Fibroblast of lung (primary cell): ENCODE measurements at regions not wholly inside any gene's neighbourhood (a gene's known extent, or its start where the extent isn't known, plus 50 kb on each side); places are given as distances from the start of the nearest gene placed in this dataset.

ENCODE experiments used
- DNase-seq, 2 donors: peaks; one replicate each; pipeline versions ENCODE4 v3.0.0 to v3.0.0-alpha.2; 2010; ENCODE audit warnings: low read depth in 2 of 2
- H2AFZ ChIP-seq: 2 replicates; pipeline ENCODE4 v1.5.1; 2012; ENCODE audit warnings: low read length, control low read depth, inconsistent platforms
- H3K27ac ChIP-seq: 2 replicates; pipeline ENCODE4 v1.5.1; 2011; ENCODE audit warnings: low read length, control low read depth; ENCODE audit not compliant: insufficient read depth
- H3K27me3 ChIP-seq: 2 replicates; pipeline ENCODE4 v1.5.1; 2011; ENCODE audit warnings: mild to moderate bottlenecking, low read length; ENCODE audit not compliant: control insufficient read depth, insufficient read depth
- H3K36me3 ChIP-seq: 2 replicates; pipeline ENCODE4 v1.5.1; 2011; ENCODE audit warnings: low read length; ENCODE audit not compliant: control insufficient read depth, insufficient read depth
- H3K4me1 ChIP-seq: 2 replicates; pipeline ENCODE4 v1.5.1; 2011; ENCODE audit warnings: low read length; ENCODE audit not compliant: control insufficient read depth, insufficient read depth; ENCODE audit errors: extremely low read depth
- H3K4me2 ChIP-seq: 2 replicates; pipeline ENCODE4 v1.5.1; 2011; ENCODE audit warnings: low read length, control low read depth; ENCODE audit not compliant: insufficient read depth; ENCODE audit errors: extremely low read depth
- H3K4me3 ChIP-seq, 4 experiments: fragments of 200-600 bp in 1 of 4; sonication (generic) in 1 of 4; replicated peaks in 1 of 4; 2 replicates each; pipeline ENCODE4 v1.5.1; 2011 to 2016; ENCODE audit warnings: low read length in 4 of 4, low read depth in 3 of 4, mild to moderate bottlenecking in 3 of 4, control low read depth in 2 of 4, inconsistent platforms in 1 of 4, mixed read lengths in 1 of 4; ENCODE audit not compliant: insufficient read depth in 1 of 4; ENCODE audit errors: control extremely low read depth in 1 of 4
- H3K79me2 ChIP-seq: 2 replicates; pipeline ENCODE4 v1.5.1; 2012; ENCODE audit warnings: mild to moderate bottlenecking, low read length, inconsistent platforms; ENCODE audit not compliant: control insufficient read depth, insufficient read depth
- H3K9ac ChIP-seq: 2 replicates; pipeline ENCODE4 v1.5.1; 2011; ENCODE audit warnings: mild to moderate bottlenecking, low read length, control low read depth; ENCODE audit not compliant: insufficient read depth
- H3K9me3 ChIP-seq: 2 replicates; pipeline ENCODE4 v1.5.1; 2012; ENCODE audit warnings: low read depth, low read length; ENCODE audit not compliant: control insufficient read depth, insufficient read depth
- H4K20me1 ChIP-seq: 2 replicates; pipeline ENCODE4 v1.5.1; 2011; ENCODE audit warnings: low read length; ENCODE audit not compliant: control insufficient read depth, insufficient read depth; ENCODE audit errors: extremely low read depth
- EZH2 ChIP-seq: IDR thresholded peaks from 2 replicates; pipeline ENCODE4 v1.5.1; 2012; ENCODE audit warnings: low read length, control low read depth, mild to moderate bottlenecking; ENCODE audit errors: missing control alignments
- TF ChIP-seq, protein P1 (sequence below), 2 donors: IDR thresholded peaks in 1 of 2; conservative IDR thresholded peaks in 1 of 2; 1 replicate in 1 of 2; 2 replicates in 1 of 2; pipeline ENCODE4 v1.5.1; 2011 to 2012; ENCODE audit warnings: low read length in 2 of 2, control low read depth in 1 of 2, inconsistent platforms in 1 of 2, low read depth in 1 of 2, mild to moderate bottlenecking in 1 of 2

DNA sequence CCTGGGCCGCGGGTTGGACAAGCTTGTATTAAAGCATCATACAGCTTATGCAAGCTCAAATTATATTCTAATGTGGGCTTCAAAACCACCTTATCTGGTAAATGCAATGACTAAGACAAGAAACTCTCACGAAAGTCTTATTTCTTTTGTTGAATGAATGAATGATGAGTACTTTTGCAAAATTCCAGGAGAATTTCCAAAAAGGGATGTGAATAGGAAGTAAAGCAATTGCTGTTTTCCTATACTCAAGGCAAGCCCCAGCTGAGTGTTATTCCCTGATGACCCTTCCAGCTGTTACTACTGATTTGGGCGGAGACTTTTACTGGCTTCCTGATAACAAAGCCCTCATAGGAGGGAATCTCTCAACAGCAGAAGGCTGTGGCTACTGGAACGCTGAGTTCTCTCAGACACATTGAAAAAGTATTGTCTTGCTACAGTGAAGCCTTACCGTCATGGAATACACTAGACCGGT lies 162.8 kb downstream of the SREK1 start:
- TF ChIP-seq, protein P1, sequence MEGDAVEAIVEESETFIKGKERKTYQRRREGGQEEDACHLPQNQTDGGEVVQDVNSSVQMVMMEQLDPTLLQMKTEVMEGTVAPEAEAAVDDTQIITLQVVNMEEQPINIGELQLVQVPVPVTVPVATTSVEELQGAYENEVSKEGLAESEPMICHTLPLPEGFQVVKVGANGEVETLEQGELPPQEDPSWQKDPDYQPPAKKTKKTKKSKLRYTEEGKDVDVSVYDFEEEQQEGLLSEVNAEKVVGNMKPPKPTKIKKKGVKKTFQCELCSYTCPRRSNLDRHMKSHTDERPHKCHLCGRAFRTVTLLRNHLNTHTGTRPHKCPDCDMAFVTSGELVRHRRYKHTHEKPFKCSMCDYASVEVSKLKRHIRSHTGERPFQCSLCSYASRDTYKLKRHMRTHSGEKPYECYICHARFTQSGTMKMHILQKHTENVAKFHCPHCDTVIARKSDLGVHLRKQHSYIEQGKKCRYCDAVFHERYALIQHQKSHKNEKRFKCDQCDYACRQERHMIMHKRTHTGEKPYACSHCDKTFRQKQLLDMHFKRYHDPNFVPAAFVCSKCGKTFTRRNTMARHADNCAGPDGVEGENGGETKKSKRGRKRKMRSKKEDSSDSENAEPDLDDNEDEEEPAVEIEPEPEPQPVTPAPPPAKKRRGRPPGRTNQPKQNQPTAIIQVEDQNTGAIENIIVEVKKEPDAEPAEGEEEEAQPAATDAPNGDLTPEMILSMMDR (conservative IDR thresholded peaks at IDR 0.05 in 1 of 2, IDR thresholded peaks at IDR 0.05 in 1 of 2; ENCODE audit: low read depth in 1 of 2, low read length in 2 of 2) = no peak
- no peak for TF ChIP-seq EZH2
- DNase-seq = peak in 1 of 2 donors; percentile 6
- H2AFZ ChIP-seq = no peak overlapping the region
- no peak overlapping the region for H3K27ac ChIP-seq
- H3K9me3 ChIP-seq = no peaks in the 10 kb centered on the region
- H3K4me1 ChIP-seq = no peaks in the 10 kb centered on the region
- H3K9ac ChIP-seq = no peak overlapping the region
- no peaks in the 10 kb centered on the region for H4K20me1 ChIP-seq
- no peak overlapping the region for H3K4me3 ChIP-seq
- H3K4me2 ChIP-seq = no peak overlapping the region
- no peaks in the 10 kb centered on the region for H3K36me3 ChIP-seq
- H3K27me3 ChIP-seq = no peaks in the 10 kb centered on the region
- no peaks in the 10 kb centered on the region for H3K79me2 ChIP-seq

DNA sequence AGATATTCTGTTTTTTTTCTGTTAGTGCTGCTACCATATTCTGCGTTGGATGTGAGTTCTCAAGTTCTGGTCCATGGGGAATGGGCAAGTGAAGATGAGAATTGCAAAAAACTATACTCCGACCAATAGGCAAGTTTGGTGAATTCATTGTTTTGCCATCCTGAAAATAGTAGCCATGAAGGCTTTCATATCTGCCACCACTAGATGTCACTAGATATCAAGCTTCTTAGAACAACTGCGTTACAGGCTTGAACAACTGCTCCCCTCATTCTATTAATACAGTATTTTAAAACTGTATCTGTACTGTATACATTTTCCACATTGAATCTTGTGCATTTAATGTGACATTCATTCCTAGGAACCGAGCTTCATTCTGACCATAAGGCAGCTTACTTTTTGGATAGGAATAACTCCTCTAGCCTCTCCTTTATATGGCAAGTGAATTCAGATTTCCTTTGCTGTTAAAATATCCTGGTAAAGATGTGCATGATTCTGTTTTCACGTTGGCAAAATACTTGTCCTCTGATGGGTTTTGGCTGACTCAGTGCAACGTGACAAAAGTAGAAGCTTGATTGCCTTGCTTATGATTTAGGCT lies 163.6 kb downstream of the SREK1 start:
- Histone ChIP-seq H3K4me2 (no peak overlapping the region), H3K4me3 (no peak overlapping the region)
- TF ChIP-seq, protein P1 (conservative IDR thresholded peaks at IDR 0.05 in 1 of 2, IDR thresholded peaks at IDR 0.05 in 1 of 2; ENCODE audit: low read depth in 1 of 2, low read length in 2 of 2) = peak; percentile 90 to 91
- no peak for TF ChIP-seq EZH2

DNA sequence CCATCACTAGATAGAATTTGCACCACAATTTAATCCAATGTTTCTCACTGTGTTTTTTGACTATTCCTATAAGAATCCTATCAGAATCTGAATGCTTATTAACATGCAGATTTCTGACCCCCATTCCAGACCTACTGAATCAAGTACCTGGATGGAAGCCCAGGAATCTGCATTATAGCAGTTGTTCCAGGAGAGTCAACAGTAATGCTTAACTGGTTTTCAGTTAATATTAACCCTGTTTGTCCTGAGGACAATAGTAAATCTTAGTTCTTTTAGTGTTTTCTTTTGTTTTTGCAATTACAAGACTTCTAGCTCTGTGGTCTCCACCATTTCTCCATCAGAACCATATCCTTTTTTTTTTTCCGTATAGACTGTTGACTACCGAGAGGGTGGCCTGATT lies 168.2 kb downstream of the SREK1 start:
- Histone ChIP-seq H3K4me2 (no peak overlapping the region), H3K9me3 (no peaks in the 10 kb centered on the region), H2AFZ (no peak overlapping the region), H3K36me3 (no peaks in the 10 kb centered on the region), H4K20me1 (no peaks in the 10 kb centered on the region), H3K4me3 (no peak overlapping the region), H3K9ac (no peak overlapping the region), H3K27ac (no peak overlapping the region), H3K27me3 (no peaks in the 10 kb centered on the region), H3K79me2 (no peaks in the 10 kb centered on the region), H3K4me1 (no peaks in the 10 kb centered on the region)
- no peak for DNase-seq
- TF ChIP-seq EZH2 = no peak
- TF ChIP-seq, protein P1 (conservative IDR thresholded peaks at IDR 0.05 in 1 of 2, IDR thresholded peaks at IDR 0.05 in 1 of 2; ENCODE audit: low read depth in 1 of 2, low read length in 2 of 2) = no peak

More for the DNA sequence above, 163.6 kb downstream of the SREK1 start:
- Histone ChIP-seq H4K20me1 (no peaks in the 10 kb centered on the region), H3K4me1 (no peaks in the 10 kb centered on the region), H3K79me2 (no peaks in the 10 kb centered on the region), H3K9ac (no peak overlapping the region), H3K27me3 (no peaks in the 10 kb centered on the region), H3K9me3 (no peaks in the 10 kb centered on the region), H3K36me3 (no peaks in the 10 kb centered on the region), H3K27ac (no peak overlapping the region), H2AFZ (no peak overlapping the region)
- DNase-seq = peak; percentile 55 to 80
